PFSK-1 (cell line): ENCODE measurements at regions not wholly inside any gene's neighbourhood (a gene's known extent, or its start where the extent isn't known, plus 50 kb on each side); places are given as distances from the start of the nearest gene placed in this dataset.

Source experiments
- POLR2AphosphoS5 ChIP-seq: IDR thresholded peaks from 2 replicates; pipeline ENCODE4 v1.6.1; 2012; ENCODE audit warnings: low read depth, mild to moderate bottlenecking, control low read depth, low read length, moderate library complexity
- REST ChIP-seq, 2 experiments: IDR thresholded peaks; 2 replicates each; pipeline versions ENCODE4 v1.6.1 to v1.8.0; 2011 to 2012; ENCODE audit warnings: low read depth in 2 of 2, low read length in 2 of 2, control low read depth in 1 of 2, inconsistent platforms in 1 of 2, mild to moderate bottlenecking in 1 of 2, moderate library complexity in 1 of 2; ENCODE audit not compliant: insufficient read depth in 1 of 2
- SIN3A ChIP-seq: IDR thresholded peaks from 2 replicates; pipeline ENCODE4 v1.6.1; 2012; ENCODE audit warnings: mild to moderate bottlenecking, low read length, moderate library complexity, borderline replicate concordance; ENCODE audit not compliant: insufficient read depth
- TAF1 ChIP-seq: IDR thresholded peaks from 2 replicates; pipeline ENCODE4 v1.6.1; 2012; ENCODE audit warnings: low read length, control low read depth, borderline replicate concordance; ENCODE audit not compliant: insufficient read depth

GRCh38 chr14:42428996-42429395 lies 822.3 kb downstream of the LRFN5 start:
- TF ChIP-seq TAF1, result no peak
- TF ChIP-seq SIN3A, result no peak
- TF ChIP-seq POLR2AphosphoS5, result no peak
- TF ChIP-seq REST (IDR thresholded peaks at IDR 0.05; ENCODE audit: insufficient read depth in 1 of 2, low read depth in 2 of 2, low read length in 2 of 2), result no peak
